ENCODE measurements at regions not wholly inside any gene's neighbourhood (a gene's known extent, or its start where the extent isn't known, plus 50 kb on each side); places are given as distances from the start of the nearest gene placed in this dataset.
"Not testable (repeated sequence)": the region's sequence is repeated elsewhere in the genome, so short reads cannot be mapped to it uniquely, and the experiment has no call there.

- ATAC-seq; H3K4me1 ChIP-seq; H3K36me3 ChIP-seq; intact Hi-C loops (cut with DNase I); H3K4me3 ChIP-seq; H3K27ac ChIP-seq; DNase-seq; H3K27me3 ChIP-seq: not testable (repeated sequence)
- peaks cover 0 to 22% of the 10 kb centered on the region in 2 donors for H3K9me3 ChIP-seq
These were observed 318.4 kb downstream of the ZFHX3 start for GRCh38 chr16:72729552-72729951.

GRCh38 chr16:72728516-72728915 is 319.4 kb downstream of the ZFHX3 start:
- H3K4me3 ChIP-seq = no peak overlapping the region
- H3K4me1 ChIP-seq = no peaks in the 10 kb centered on the region
- H3K9me3 ChIP-seq = peaks cover 0 to 12% of the 10 kb centered on the region in 2 donors
- ATAC-seq = no peak
- TF ChIP-seq CTCF (IDR thresholded peaks at IDR 0.05) = no peak
- intact Hi-C loops (cut with DNase I) = no loop called here
- H3K36me3 ChIP-seq = no peaks in the 10 kb centered on the region
- peak in 1 of 4 donors; percentile 71 for DNase-seq
- no peaks in the 10 kb centered on the region for H3K27me3 ChIP-seq
- no peak overlapping the region for H3K27ac ChIP-seq

- Histone ChIP-seq H3K4me1 (no peaks in the 10 kb centered on the region), H3K27ac (no peak overlapping the region), H3K27me3 (no peaks in the 10 kb centered on the region), H3K9me3 (peaks cover 0 to 12% of the 10 kb centered on the region in 2 donors), H3K36me3 (no peaks in the 10 kb centered on the region), H3K4me3 (no peak overlapping the region)
- ATAC-seq = no peak
- intact Hi-C loops (cut with DNase I) = no loop called here
- TF ChIP-seq CTCF (IDR thresholded peaks at IDR 0.05) = no peak
- DNase-seq = no peak
These were observed 320.4 kb downstream of the ZFHX3 start for GRCh38 chr16:72727565-72727964.

GRCh38 chr16:72725643-72726042 is 322.3 kb downstream of the ZFHX3 start:
- intact Hi-C loops (cut with DNase I) = no loop called here
- no peak overlapping the region for H3K27ac ChIP-seq
- H3K27me3 ChIP-seq = no peaks in the 10 kb centered on the region
- no peaks in the 10 kb centered on the region for H3K9me3 ChIP-seq
- H3K4me3 ChIP-seq = no peak overlapping the region
- DNase-seq (no peak), ATAC-seq (peak; percentile 83)
- no peaks in the 10 kb centered on the region for H3K36me3 ChIP-seq
- no peaks in the 10 kb centered on the region for H3K4me1 ChIP-seq
- TF ChIP-seq CTCF (IDR thresholded peaks at IDR 0.05) = no peak

- DNase-seq (no peak), ATAC-seq (no peak)
- H3K9me3 ChIP-seq = no peaks in the 10 kb centered on the region
- no peak for TF ChIP-seq CTCF (IDR thresholded peaks at IDR 0.05)
- H3K36me3 ChIP-seq = no peaks in the 10 kb centered on the region
- H3K4me1 ChIP-seq = no peaks in the 10 kb centered on the region
- no peak overlapping the region for H3K27ac ChIP-seq
- no peaks in the 10 kb centered on the region for H3K27me3 ChIP-seq
- intact Hi-C loops (cut with DNase I) = no loop called here
- H3K4me3 ChIP-seq = no peak overlapping the region
These were observed 324.1 kb downstream of the ZFHX3 start for GRCh38 chr16:72723781-72724180.

GRCh38 chr16:72722552-72722951 is 325.4 kb downstream of the ZFHX3 start:
- DNase-seq (no peak), ATAC-seq (no peak)
- Histone ChIP-seq H3K36me3 (no peaks in the 10 kb centered on the region), H3K4me1 (no peaks in the 10 kb centered on the region), H3K4me3 (no peak overlapping the region), H3K27ac (no peak overlapping the region), H3K27me3 (no peaks in the 10 kb centered on the region), H3K9me3 (no peaks in the 10 kb centered on the region)
- no peak for TF ChIP-seq CTCF (IDR thresholded peaks at IDR 0.05)
- intact Hi-C loops (cut with DNase I) = no loop called here
